Ovary (tissue), 7 donors: ENCODE measurements at regions not wholly inside any gene's neighbourhood (a gene's known extent, or its start where the extent isn't known, plus 50 kb on each side); places are given as distances from the start of the nearest gene placed in this dataset.

Source experiments
- DNase-seq, 5 donors: peaks; one replicate each; pipeline ENCODE4 v3.0.0-alpha.2; 2019 to 2020
- H3K27ac ChIP-seq, 2 donors: fragments of 200-600 bp; one replicate each; pipeline versions ENCODE4 v1.5.1 to v1.8.0; 2019 to 2022
- H3K27me3 ChIP-seq: fragments of 200-600 bp; one replicate; pipeline ENCODE4 v1.8.0; 2022
- H3K36me3 ChIP-seq: fragments of 200-600 bp; sonication (generic); one replicate; pipeline ENCODE4 v1.5.1; 2019
- H3K4me1 ChIP-seq: one replicate; pipeline ENCODE4 v1.8.1; 2013; ENCODE audit warnings: mild to moderate bottlenecking, moderate library complexity; ENCODE audit not compliant: insufficient read depth
- H3K4me3 ChIP-seq: fragments of 200-600 bp; sonication (generic); one replicate; pipeline ENCODE4 v1.5.1; 2017
- H3K9me3 ChIP-seq, 2 donors: fragments of 200-600 bp in 1 of 2; sonication (generic) in 1 of 2; one replicate each; pipeline versions ENCODE4 v1.5.1 to v1.8.1; 2013 to 2019; ENCODE audit warnings: mild to moderate bottlenecking in 1 of 2, moderate library complexity in 1 of 2
- EP300 ChIP-seq: sonication (generic); formaldehyde crosslinking; IDR thresholded peaks from one replicate; pipeline ENCODE4 v1.6.1; 2017; ENCODE audit warnings: antibody characterized with exemption
- POLR2A ChIP-seq: fragments of 450-650 bp; IDR thresholded peaks from one replicate; pipeline ENCODE4 v1.6.1; 2017; ENCODE audit warnings: antibody characterized with exemption, mild to moderate bottlenecking, moderate library complexity
- WGBS, 3 donors: extraction: QIAGEN DNeasy Blood & Tissue Kit in 1 of 3; methylation state at CpG; one replicate each; pipeline versions ENCODE4 v1.1.5 to v1.1.7; 2013 to 2017; 5-methylcytosine and 5-hydroxymethylcytosine counted together
- intact Hi-C, 4 donors: fragments of 100-400 bp; cut with DNase I; formaldehyde crosslinking; loops; one replicate each; pipeline versions ENCODE4 v1.11.0 to v1.15.1; 2022 to 2023
- TF ChIP-seq, protein P1 (sequence below), 3 donors: fragments of 450-650 bp in 2 of 3; fragments of 200-600 bp in 1 of 3; IDR thresholded peaks; one replicate each; pipeline versions ENCODE4 v1.5.1 to v1.8.0; 2016 to 2022; ENCODE audit warnings: antibody characterized with exemption in 3 of 3, mild to moderate bottlenecking in 1 of 3
- donor health status: DM: no; HTN: no; CAD: no; lungs with moderate emphysema.
- donor health status: DM: no; HTN: no; CAD: no.
- donor health status: Bipolar disorder and iron deficiency.
- donor health status: DM: no; HTN: no; CAD: no.
- donor health status: DM: yes; HTN: yes; CAD: no.

DNA sequence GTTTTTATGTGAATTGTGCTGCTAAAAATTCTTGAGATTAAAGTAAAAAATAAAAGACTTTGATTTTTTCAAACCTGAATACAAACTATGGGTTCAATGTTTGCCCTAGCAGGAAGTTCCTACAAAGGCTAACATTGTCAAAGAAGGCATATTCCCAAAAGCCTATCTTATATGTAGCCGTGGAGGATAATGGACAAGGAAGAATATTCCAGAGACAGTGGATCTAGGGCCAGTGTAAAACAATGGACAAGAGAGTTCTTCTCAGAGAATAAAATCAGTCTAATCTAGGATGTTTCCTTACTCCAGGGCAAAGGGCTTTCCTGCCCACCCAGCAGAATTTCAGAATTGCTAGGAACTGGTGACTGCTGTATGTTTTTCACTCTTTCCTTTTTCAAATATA is 359.2 kb upstream of the ATP2B1 start:
- Histone ChIP-seq H3K4me3 (no peak overlapping the region), H3K27ac (no peak overlapping the region), H3K9me3 (no peaks in the 10 kb centered on the region), H3K36me3 (no peaks in the 10 kb centered on the region), H3K4me1 (no peaks in the 10 kb centered on the region), H3K27me3 (no peaks in the 10 kb centered on the region)
- WGBS, 3 donors: 85 to 93% (median 88%) methylated on average over 1 of the region's 1 CpG
- DNase-seq: no peak
- intact Hi-C loops: no loop called here
- no peak for TF ChIP-seq EP300
- TF ChIP-seq, protein P1, sequence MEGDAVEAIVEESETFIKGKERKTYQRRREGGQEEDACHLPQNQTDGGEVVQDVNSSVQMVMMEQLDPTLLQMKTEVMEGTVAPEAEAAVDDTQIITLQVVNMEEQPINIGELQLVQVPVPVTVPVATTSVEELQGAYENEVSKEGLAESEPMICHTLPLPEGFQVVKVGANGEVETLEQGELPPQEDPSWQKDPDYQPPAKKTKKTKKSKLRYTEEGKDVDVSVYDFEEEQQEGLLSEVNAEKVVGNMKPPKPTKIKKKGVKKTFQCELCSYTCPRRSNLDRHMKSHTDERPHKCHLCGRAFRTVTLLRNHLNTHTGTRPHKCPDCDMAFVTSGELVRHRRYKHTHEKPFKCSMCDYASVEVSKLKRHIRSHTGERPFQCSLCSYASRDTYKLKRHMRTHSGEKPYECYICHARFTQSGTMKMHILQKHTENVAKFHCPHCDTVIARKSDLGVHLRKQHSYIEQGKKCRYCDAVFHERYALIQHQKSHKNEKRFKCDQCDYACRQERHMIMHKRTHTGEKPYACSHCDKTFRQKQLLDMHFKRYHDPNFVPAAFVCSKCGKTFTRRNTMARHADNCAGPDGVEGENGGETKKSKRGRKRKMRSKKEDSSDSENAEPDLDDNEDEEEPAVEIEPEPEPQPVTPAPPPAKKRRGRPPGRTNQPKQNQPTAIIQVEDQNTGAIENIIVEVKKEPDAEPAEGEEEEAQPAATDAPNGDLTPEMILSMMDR (IDR thresholded peaks at IDR 0.05): no peak
- TF ChIP-seq POLR2A: no peak

GRCh38 chr12:90064852-90065801 is 356.5 kb upstream of the ATP2B1 start:
- WGBS, 3 donors: 57 to 66% (median 64%) methylated on average over 4 of the region's 4 CpGs
- no peak overlapping the region for H3K27ac ChIP-seq

GRCh38 chr12:90062799-90063198 is 354.2 kb upstream of the ATP2B1 start:
- intact Hi-C loops: no loop called here
- Histone ChIP-seq H3K36me3 (no peaks in the 10 kb centered on the region), H3K4me1 (no peaks in the 10 kb centered on the region), H3K9me3 (no peaks in the 10 kb centered on the region), H3K27ac (no peak overlapping the region), H3K4me3 (no peak overlapping the region), H3K27me3 (no peaks in the 10 kb centered on the region)
- TF ChIP-seq, protein P1 (IDR thresholded peaks at IDR 0.05): no peak
- no peak for TF ChIP-seq EP300
- no peak for TF ChIP-seq POLR2A
- no peak for DNase-seq
- WGBS, 3 donors: 70 to 81% (median 77%) methylated on average over 4 of the region's 4 CpGs

More at GRCh38 chr12:90064852-90065801, 356.5 kb upstream of the ATP2B1 start:
- Histone ChIP-seq H3K4me1 (no peaks in the 10 kb centered on the region), H3K9me3 (no peaks in the 10 kb centered on the region), H3K4me3 (no peak overlapping the region), H3K36me3 (no peaks in the 10 kb centered on the region), H3K27me3 (no peaks in the 10 kb centered on the region)
- DNase-seq: no peak
- TF ChIP-seq POLR2A (no peak), EP300 (no peak)
- TF ChIP-seq, protein P1 (IDR thresholded peaks at IDR 0.05): no peak
- intact Hi-C loops: no loop called here

GRCh38 chr12:90061809-90062208 is 353.2 kb upstream of the ATP2B1 start:
- no peak for DNase-seq
- Histone ChIP-seq H3K9me3 (no peaks in the 10 kb centered on the region), H3K27me3 (no peaks in the 10 kb centered on the region), H3K27ac (no peak overlapping the region), H3K4me1 (no peaks in the 10 kb centered on the region), H3K4me3 (no peak overlapping the region), H3K36me3 (no peaks in the 10 kb centered on the region)
- intact Hi-C loops: no loop called here
- WGBS, 3 donors: 87 to 96% (median 89%) methylated on average over 2 of the region's 2 CpGs
- TF ChIP-seq EP300: no peak
- TF ChIP-seq, protein P1 (IDR thresholded peaks at IDR 0.05): no peak
- no peak for TF ChIP-seq POLR2A
